ENCODE measurements at regions not wholly inside any gene's neighbourhood (a gene's known extent, or its start where the extent isn't known, plus 50 kb on each side); places are given as distances from the start of the nearest gene placed in this dataset.

- H2AFZ ChIP-seq (ENCODE audit: low read length), result no peak overlapping the region
- no peaks in the 10 kb centered on the region for H3K9me3 ChIP-seq (ENCODE audit: control insufficient read depth, insufficient read depth, low read depth, low read length)
- no peak overlapping the region for H3K27ac ChIP-seq (ENCODE audit: insufficient read depth, low read length)
- no peaks in the 10 kb centered on the region for H4K20me1 ChIP-seq (ENCODE audit: control insufficient read depth, extremely low read depth, insufficient read depth, low read length)
- no peak for TF ChIP-seq EZH2 (IDR thresholded peaks at IDR 0.05; ENCODE audit: low read length, missing control alignments)
- TF ChIP-seq CTCF (conservative IDR thresholded peaks at IDR 0.05 in 1 of 2, IDR thresholded peaks at IDR 0.05 in 1 of 2; ENCODE audit: low read depth in 1 of 2, low read length in 2 of 2), result no peak
- no peaks in the 10 kb centered on the region for H3K36me3 ChIP-seq (ENCODE audit: control insufficient read depth, insufficient read depth, low read length)
- DNase-seq (ENCODE audit: low read depth in 2 of 2), result no peak
- no peaks in the 10 kb centered on the region for H3K79me2 ChIP-seq (ENCODE audit: control insufficient read depth, insufficient read depth, low read length)
- H3K9ac ChIP-seq (ENCODE audit: insufficient read depth, low read length), result no peak overlapping the region
- H3K4me3 ChIP-seq (replicated peaks in 1 of 4; ENCODE audit: control extremely low read depth in 1 of 4, insufficient read depth in 1 of 4, low read depth in 3 of 4, low read length in 4 of 4), result no peak overlapping the region
- no peaks in the 10 kb centered on the region for H3K4me1 ChIP-seq (ENCODE audit: control insufficient read depth, extremely low read depth, insufficient read depth, low read length)
- no peaks in the 10 kb centered on the region for H3K27me3 ChIP-seq (ENCODE audit: control insufficient read depth, insufficient read depth, low read length)
- H3K4me2 ChIP-seq (ENCODE audit: extremely low read depth, insufficient read depth, low read length), result no peak overlapping the region
Observed at GRCh38 chr5:30142432-30142831, 1051.1 kb upstream of the CDH6 start.

GRCh38 chr5:30121043-30121442, 1072.4 kb upstream of the CDH6 start:
- Histone ChIP-seq H3K9me3 (ENCODE audit: control insufficient read depth, insufficient read depth, low read depth, low read length) (no peaks in the 10 kb centered on the region), H3K36me3 (ENCODE audit: control insufficient read depth, insufficient read depth, low read length) (no peaks in the 10 kb centered on the region), H3K79me2 (ENCODE audit: control insufficient read depth, insufficient read depth, low read length) (no peaks in the 10 kb centered on the region), H3K27me3 (ENCODE audit: control insufficient read depth, insufficient read depth, low read length) (no peaks in the 10 kb centered on the region), H2AFZ (ENCODE audit: low read length) (no peak overlapping the region), H3K4me3 (replicated peaks in 1 of 4; ENCODE audit: control extremely low read depth in 1 of 4, insufficient read depth in 1 of 4, low read depth in 3 of 4, low read length in 4 of 4) (no peak overlapping the region), H4K20me1 (ENCODE audit: control insufficient read depth, extremely low read depth, insufficient read depth, low read length) (no peaks in the 10 kb centered on the region), H3K9ac (ENCODE audit: insufficient read depth, low read length) (no peak overlapping the region), H3K27ac (ENCODE audit: insufficient read depth, low read length) (no peak overlapping the region), H3K4me1 (ENCODE audit: control insufficient read depth, extremely low read depth, insufficient read depth, low read length) (no peaks in the 10 kb centered on the region), H3K4me2 (ENCODE audit: extremely low read depth, insufficient read depth, low read length) (no peak overlapping the region)
- DNase-seq (ENCODE audit: low read depth in 2 of 2), result no peak
- TF ChIP-seq CTCF (conservative IDR thresholded peaks at IDR 0.05 in 1 of 2, IDR thresholded peaks at IDR 0.05 in 1 of 2; ENCODE audit: low read depth in 1 of 2, low read length in 2 of 2), result no peak
- TF ChIP-seq EZH2 (IDR thresholded peaks at IDR 0.05; ENCODE audit: low read length, missing control alignments), result no peak

- H2AFZ ChIP-seq (ENCODE audit: low read length), result no peak overlapping the region
- H3K27me3 ChIP-seq (ENCODE audit: control insufficient read depth, insufficient read depth, low read length), result no peaks in the 10 kb centered on the region
- DNase-seq (ENCODE audit: low read depth in 2 of 2), result no peak
- H3K9ac ChIP-seq (ENCODE audit: insufficient read depth, low read length), result no peak overlapping the region
- H3K4me1 ChIP-seq (ENCODE audit: control insufficient read depth, extremely low read depth, insufficient read depth, low read length), result no peaks in the 10 kb centered on the region
- H3K4me3 ChIP-seq (replicated peaks in 1 of 4; ENCODE audit: control extremely low read depth in 1 of 4, insufficient read depth in 1 of 4, low read depth in 3 of 4, low read length in 4 of 4), result no peak overlapping the region
- H3K27ac ChIP-seq (ENCODE audit: insufficient read depth, low read length), result no peak overlapping the region
- no peaks in the 10 kb centered on the region for H3K9me3 ChIP-seq (ENCODE audit: control insufficient read depth, insufficient read depth, low read depth, low read length)
- no peaks in the 10 kb centered on the region for H4K20me1 ChIP-seq (ENCODE audit: control insufficient read depth, extremely low read depth, insufficient read depth, low read length)
- TF ChIP-seq CTCF (conservative IDR thresholded peaks at IDR 0.05 in 1 of 2, IDR thresholded peaks at IDR 0.05 in 1 of 2; ENCODE audit: low read depth in 1 of 2, low read length in 2 of 2) (no peak), EZH2 (IDR thresholded peaks at IDR 0.05; ENCODE audit: low read length, missing control alignments) (no peak)
- H3K36me3 ChIP-seq (ENCODE audit: control insufficient read depth, insufficient read depth, low read length), result no peaks in the 10 kb centered on the region
- no peak overlapping the region for H3K4me2 ChIP-seq (ENCODE audit: extremely low read depth, insufficient read depth, low read length)
- no peaks in the 10 kb centered on the region for H3K79me2 ChIP-seq (ENCODE audit: control insufficient read depth, insufficient read depth, low read length)
Observed at GRCh38 chr5:30117135-30117534, 1076.4 kb upstream of the CDH6 start.

Measured in fibroblast of lung (primary cell).